ENCODE measurements at regions not wholly inside any gene's neighbourhood (a gene's known extent, or its start where the extent isn't known, plus 50 kb on each side); places are given as distances from the start of the nearest gene placed in this dataset.

GRCh38 chr17:70646673-70647072 lies 477.3 kb downstream of the KCNJ2 start:
- TF ChIP-seq, protein P1, sequence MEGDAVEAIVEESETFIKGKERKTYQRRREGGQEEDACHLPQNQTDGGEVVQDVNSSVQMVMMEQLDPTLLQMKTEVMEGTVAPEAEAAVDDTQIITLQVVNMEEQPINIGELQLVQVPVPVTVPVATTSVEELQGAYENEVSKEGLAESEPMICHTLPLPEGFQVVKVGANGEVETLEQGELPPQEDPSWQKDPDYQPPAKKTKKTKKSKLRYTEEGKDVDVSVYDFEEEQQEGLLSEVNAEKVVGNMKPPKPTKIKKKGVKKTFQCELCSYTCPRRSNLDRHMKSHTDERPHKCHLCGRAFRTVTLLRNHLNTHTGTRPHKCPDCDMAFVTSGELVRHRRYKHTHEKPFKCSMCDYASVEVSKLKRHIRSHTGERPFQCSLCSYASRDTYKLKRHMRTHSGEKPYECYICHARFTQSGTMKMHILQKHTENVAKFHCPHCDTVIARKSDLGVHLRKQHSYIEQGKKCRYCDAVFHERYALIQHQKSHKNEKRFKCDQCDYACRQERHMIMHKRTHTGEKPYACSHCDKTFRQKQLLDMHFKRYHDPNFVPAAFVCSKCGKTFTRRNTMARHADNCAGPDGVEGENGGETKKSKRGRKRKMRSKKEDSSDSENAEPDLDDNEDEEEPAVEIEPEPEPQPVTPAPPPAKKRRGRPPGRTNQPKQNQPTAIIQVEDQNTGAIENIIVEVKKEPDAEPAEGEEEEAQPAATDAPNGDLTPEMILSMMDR (IDR thresholded peaks at IDR 0.05) = no peak
- no peak for TF ChIP-seq POLR2A (IDR thresholded peaks at IDR 0.05; ENCODE audit: low read depth)
- no peak for TF ChIP-seq POLR2AphosphoS5 (IDR thresholded peaks at IDR 0.05)
